Activated naive CD8-positive, alpha-beta T cell treated with anti-CD3 and anti-CD28 coated beads, Interleukin-2, amount 50 U/mL, for 24 hours (primary cell): ENCODE measurements at regions not wholly inside any gene's neighbourhood (a gene's known extent, or its start where the extent isn't known, plus 50 kb on each side); places are given as distances from the start of the nearest gene placed in this dataset.
"Not testable (repeated sequence)": the region's sequence is repeated elsewhere in the genome, so short reads cannot be mapped to it uniquely, and the experiment has no call there.

ENCODE experiments used
- ATAC-seq: fragments of 150-1000 bp; cut with Tn5 transposase; one replicate; pipeline ENCODE4 v1.10.0; 2021
- DNase-seq: peaks from one replicate; pipeline ENCODE4 v3.0.0; 2021
- H3K27ac Mint-ChIP-seq: one replicate; pipeline ENCODE4 v1.8.0; 2021; ENCODE audit warnings: mild to moderate bottlenecking, mixed read lengths
- H3K27me3 Mint-ChIP-seq: one replicate; pipeline ENCODE4 v1.8.0; 2021; ENCODE audit warnings: mixed read lengths
- H3K36me3 Mint-ChIP-seq: one replicate; pipeline ENCODE4 v1.8.0; 2021; ENCODE audit warnings: low read depth, mixed read lengths
- H3K4me1 Mint-ChIP-seq: one replicate; pipeline ENCODE4 v1.8.0; 2021; ENCODE audit warnings: mixed read lengths
- H3K4me3 Mint-ChIP-seq: one replicate; pipeline ENCODE4 v1.8.0; 2021; ENCODE audit warnings: mild to moderate bottlenecking, moderate library complexity, mixed read lengths
- H3K9me3 Mint-ChIP-seq: one replicate; pipeline ENCODE4 v1.8.0; 2021; ENCODE audit warnings: mixed read lengths

DNA sequence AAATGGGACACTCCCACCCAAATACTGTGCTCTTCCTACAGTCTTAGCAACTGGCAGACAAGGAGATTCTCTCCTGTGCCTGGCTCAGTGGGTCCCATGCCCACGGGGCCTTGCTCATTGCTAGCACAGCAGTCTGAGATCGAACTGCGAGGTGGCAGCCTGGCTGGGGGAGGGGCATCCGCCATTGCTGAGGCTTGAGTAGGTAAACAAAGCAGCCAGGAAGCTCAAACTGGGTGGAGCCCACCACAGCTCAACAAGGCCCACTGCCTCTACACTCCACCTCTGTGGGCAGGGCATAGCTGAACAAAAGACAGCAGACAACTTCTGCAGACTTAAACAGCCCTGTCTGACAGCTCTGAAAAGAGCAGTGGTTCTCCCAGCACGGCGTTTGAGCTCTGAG is 174.8 kb downstream of the COL12A1 start:
- H3K27ac Mint-ChIP-seq, ATAC-seq, H3K4me3 Mint-ChIP-seq, H3K36me3 Mint-ChIP-seq, H3K9me3 Mint-ChIP-seq, DNase-seq, H3K27me3 Mint-ChIP-seq, H3K4me1 Mint-ChIP-seq: not testable (repeated sequence)

DNA sequence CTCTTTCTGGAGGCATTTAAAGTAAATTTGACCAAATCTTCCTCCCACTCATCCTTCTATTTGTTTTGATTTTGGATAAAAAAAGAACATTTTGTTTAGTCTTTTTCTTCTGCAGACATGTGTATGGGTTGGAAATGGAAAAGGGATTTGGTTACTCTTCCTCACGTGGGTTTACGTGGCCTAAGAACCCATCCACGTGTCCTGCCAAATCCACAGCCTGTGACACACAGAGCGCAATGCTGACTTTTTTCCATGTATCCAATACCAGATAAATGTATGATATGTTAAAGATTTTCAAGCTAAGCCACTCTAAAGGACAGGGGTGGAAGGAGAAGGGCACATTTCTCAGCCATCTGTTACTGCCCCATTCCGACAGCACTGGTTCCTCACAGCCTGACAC is 176.5 kb downstream of the COL12A1 start:
- no peak for DNase-seq
- H3K9me3 Mint-ChIP-seq, result no peaks in the 10 kb centered on the region
- no peak overlapping the region for H3K27ac Mint-ChIP-seq
- no peak for ATAC-seq
- H3K4me1 Mint-ChIP-seq, result no peaks in the 10 kb centered on the region
- no peaks in the 10 kb centered on the region for H3K36me3 Mint-ChIP-seq
- H3K27me3 Mint-ChIP-seq, result no peaks in the 10 kb centered on the region
- H3K4me3 Mint-ChIP-seq, result no peak overlapping the region

- H3K4me1 Mint-ChIP-seq, result no peaks in the 10 kb centered on the region
- no peaks in the 10 kb centered on the region for H3K36me3 Mint-ChIP-seq
- H3K9me3 Mint-ChIP-seq, result no peaks in the 10 kb centered on the region
- H3K27me3 Mint-ChIP-seq, result no peaks in the 10 kb centered on the region
- ATAC-seq (no peak), DNase-seq (no peak)
- H3K4me3 Mint-ChIP-seq, result no peak overlapping the region
- no peak overlapping the region for H3K27ac Mint-ChIP-seq
These were observed 180.5 kb downstream of the COL12A1 start for GRCh38 chr6:75025371-75025770.

DNA sequence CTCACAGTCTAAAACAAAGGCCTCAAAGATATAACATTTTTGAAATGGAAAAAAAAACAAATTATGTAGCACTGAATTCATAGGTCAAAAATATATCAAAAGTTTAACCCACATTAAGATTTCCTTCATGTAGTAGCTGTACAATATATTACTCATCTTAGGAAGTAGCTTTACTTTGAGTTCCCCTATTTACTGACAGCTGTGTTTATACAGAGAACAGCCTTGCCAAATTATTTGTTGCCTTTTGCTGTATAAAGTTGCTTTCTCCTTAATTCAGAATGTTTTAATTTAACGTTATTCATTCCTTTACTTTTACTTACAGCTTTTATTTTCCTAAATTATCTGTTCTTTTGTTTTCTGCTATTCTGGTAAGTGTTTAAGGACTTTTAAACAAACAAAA is 181.0 kb downstream of the COL12A1 start:
- Mint-ChIP-seq H3K4me3 (no peak overlapping the region), H3K36me3 (no peaks in the 10 kb centered on the region), H3K9me3 (peaks cover under 1% of the 10 kb centered on the region), H3K4me1 (no peaks in the 10 kb centered on the region), H3K27ac (no peak overlapping the region), H3K27me3 (no peaks in the 10 kb centered on the region)
- DNase-seq (no peak), ATAC-seq (no peak)

GRCh38 chr6:75023634-75024033 is 182.2 kb downstream of the COL12A1 start:
- DNase-seq, result no peak
- H3K9me3 Mint-ChIP-seq, result peaks cover 12% of the 10 kb centered on the region
- ATAC-seq, result no peak
- H3K4me1 Mint-ChIP-seq, result no peaks in the 10 kb centered on the region
- H3K27me3 Mint-ChIP-seq, result no peaks in the 10 kb centered on the region
- no peak overlapping the region for H3K27ac Mint-ChIP-seq
- no peaks in the 10 kb centered on the region for H3K36me3 Mint-ChIP-seq
- H3K4me3 Mint-ChIP-seq, result no peak overlapping the region

GRCh38 chr6:75020971-75021370 is 184.9 kb downstream of the COL12A1 start:
- no peak overlapping the region for H3K4me3 Mint-ChIP-seq

DNA sequence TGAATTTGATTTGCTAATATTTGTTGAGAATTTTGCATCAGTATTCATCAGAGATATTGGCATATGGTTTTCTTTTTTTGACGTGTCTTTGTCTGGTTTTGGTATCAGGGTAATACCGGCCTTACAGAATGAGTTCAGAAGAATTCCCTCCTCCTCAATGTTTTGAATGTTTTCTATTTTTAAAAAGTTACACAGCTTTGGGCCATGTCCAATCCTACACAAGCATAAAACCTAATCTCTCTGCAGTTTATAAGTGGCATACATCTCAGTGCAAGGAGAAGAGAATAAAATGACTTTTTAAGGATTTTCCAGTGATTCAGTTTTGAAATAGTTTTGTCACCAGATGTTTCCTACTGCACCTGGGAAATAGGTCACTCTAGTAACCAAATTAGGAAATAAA is 185.5 kb downstream of the COL12A1 start:
- H3K4me1 Mint-ChIP-seq, result no peaks in the 10 kb centered on the region
- H3K27ac Mint-ChIP-seq, result no peak overlapping the region
- H3K9me3 Mint-ChIP-seq, result peaks cover 12% of the 10 kb centered on the region
- no peaks in the 10 kb centered on the region for H3K27me3 Mint-ChIP-seq
- DNase-seq, result no peak
- H3K4me3 Mint-ChIP-seq, result no peak overlapping the region
- H3K36me3 Mint-ChIP-seq, result no peaks in the 10 kb centered on the region
- no peak for ATAC-seq

More at GRCh38 chr6:75020971-75021370, 184.9 kb downstream of the COL12A1 start:
- ATAC-seq (no peak), DNase-seq (no peak)
- H3K27me3 Mint-ChIP-seq, result no peaks in the 10 kb centered on the region
- peaks cover 12% of the 10 kb centered on the region for H3K9me3 Mint-ChIP-seq
- H3K27ac Mint-ChIP-seq, result no peak overlapping the region
- H3K4me1 Mint-ChIP-seq, result no peaks in the 10 kb centered on the region
- H3K36me3 Mint-ChIP-seq, result no peaks in the 10 kb centered on the region

- DNase-seq (no peak), ATAC-seq (no peak)
- Mint-ChIP-seq H3K4me3 (no peak overlapping the region), H3K36me3 (no peaks in the 10 kb centered on the region), H3K9me3 (peaks cover 9% of the 10 kb centered on the region), H3K27ac (no peak overlapping the region), H3K4me1 (no peaks in the 10 kb centered on the region), H3K27me3 (no peaks in the 10 kb centered on the region)
These were observed 193.8 kb downstream of the COL12A1 start for GRCh38 chr6:75012018-75012417.

DNA sequence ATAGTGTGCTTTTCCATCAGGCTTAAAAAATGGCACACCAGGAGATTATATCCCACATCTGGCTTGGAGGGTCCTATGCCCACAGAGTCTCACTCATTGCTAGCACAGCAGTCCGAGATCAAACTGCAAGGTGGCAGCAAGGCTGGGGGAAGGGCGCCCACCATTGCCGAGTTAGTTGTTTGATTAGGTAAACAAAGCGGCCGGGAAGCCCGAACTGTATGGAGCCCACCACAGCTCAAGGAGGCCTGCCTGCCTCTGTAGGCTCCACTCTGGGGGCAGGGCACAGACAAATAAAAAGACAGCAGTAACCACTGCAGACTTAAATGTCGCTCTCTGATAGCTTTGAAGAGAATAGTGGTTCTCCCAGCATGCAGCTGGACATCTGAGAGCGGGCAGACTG is 201.9 kb downstream of the COL12A1 start:
- not testable (repeated sequence) for ATAC-seq, H3K36me3 Mint-ChIP-seq, H3K27me3 Mint-ChIP-seq, H3K27ac Mint-ChIP-seq, H3K4me3 Mint-ChIP-seq, DNase-seq, H3K4me1 Mint-ChIP-seq, H3K9me3 Mint-ChIP-seq

DNA sequence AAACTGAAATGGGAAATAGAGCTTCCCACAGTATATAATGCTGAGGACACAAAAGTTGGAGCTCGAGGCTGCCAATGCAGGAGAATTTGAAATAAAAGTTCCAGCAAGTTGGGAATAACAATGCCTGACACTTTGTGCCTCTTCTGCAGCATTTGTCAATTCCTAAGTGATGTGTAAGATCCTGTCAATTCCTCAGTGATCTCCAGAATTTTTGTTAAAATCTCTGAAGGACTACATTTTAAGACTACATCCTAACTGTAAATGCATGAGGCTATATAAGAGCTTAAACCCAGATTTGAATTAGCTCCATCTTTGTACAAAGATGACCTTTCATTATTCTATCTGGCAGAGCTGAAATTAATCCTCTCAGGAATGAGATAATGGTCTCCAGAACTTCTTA is 208.2 kb downstream of the COL12A1 start:
- Mint-ChIP-seq H3K9me3 (peaks cover 10% of the 10 kb centered on the region), H3K4me1 (no peaks in the 10 kb centered on the region), H3K36me3 (no peaks in the 10 kb centered on the region), H3K4me3 (no peak overlapping the region), H3K27me3 (no peaks in the 10 kb centered on the region), H3K27ac (no peak overlapping the region)
- no peak for ATAC-seq
- no peak for DNase-seq

DNA sequence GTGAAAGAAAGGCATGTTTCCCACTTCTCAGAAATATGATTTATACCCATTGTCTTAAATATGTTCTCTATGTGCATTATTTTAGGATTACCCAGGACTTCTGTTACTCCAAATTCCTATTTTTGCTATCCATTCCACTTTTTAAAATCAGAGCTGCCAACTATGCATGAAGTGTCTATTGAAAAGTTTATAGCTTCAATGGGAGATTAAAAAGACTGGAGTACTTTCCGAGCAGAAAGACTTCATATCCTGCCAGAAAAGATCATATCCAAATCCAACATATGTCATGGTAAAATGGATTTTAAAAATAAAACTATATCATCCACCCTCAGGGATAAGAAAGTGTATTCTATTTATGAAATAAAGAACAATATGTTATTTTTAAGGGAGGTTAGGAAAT is 212.7 kb downstream of the COL12A1 start:
- Mint-ChIP-seq H3K9me3 (peaks cover 10% of the 10 kb centered on the region), H3K27ac (no peak overlapping the region), H3K4me3 (no peak overlapping the region), H3K27me3 (no peaks in the 10 kb centered on the region), H3K36me3 (no peaks in the 10 kb centered on the region), H3K4me1 (no peaks in the 10 kb centered on the region)
- no peak for ATAC-seq
- no peak for DNase-seq

GRCh38 chr6:74991573-74992332 is 214.1 kb downstream of the COL12A1 start:
- ATAC-seq, result no peak
- no peak overlapping the region for H3K4me3 Mint-ChIP-seq
- no peak for DNase-seq

GRCh38 chr6:74979065-74979766 is 226.6 kb downstream of the COL12A1 start:
- H3K36me3 Mint-ChIP-seq, result no peaks in the 10 kb centered on the region
- no peaks in the 10 kb centered on the region for H3K27me3 Mint-ChIP-seq
- no peak overlapping the region for H3K27ac Mint-ChIP-seq
- H3K9me3 Mint-ChIP-seq, result peaks cover 15% of the 10 kb centered on the region
- no peak overlapping the region for H3K4me3 Mint-ChIP-seq
- no peaks in the 10 kb centered on the region for H3K4me1 Mint-ChIP-seq
- no peak for ATAC-seq
- DNase-seq, result no peak

More at GRCh38 chr6:74991573-74992332, 214.1 kb downstream of the COL12A1 start:
- Mint-ChIP-seq H3K36me3 (no peaks in the 10 kb centered on the region), H3K27ac (no peak overlapping the region), H3K27me3 (no peaks in the 10 kb centered on the region), H3K4me1 (no peaks in the 10 kb centered on the region), H3K9me3 (peaks cover 10% of the 10 kb centered on the region)

- Mint-ChIP-seq H3K27ac (no peak overlapping the region), H3K4me3 (no peak overlapping the region), H3K4me1 (no peaks in the 10 kb centered on the region), H3K36me3 (no peaks in the 10 kb centered on the region), H3K9me3 (peaks cover 18% of the 10 kb centered on the region), H3K27me3 (no peaks in the 10 kb centered on the region)
- no peak for DNase-seq
- ATAC-seq, result no peak
These were observed 229.2 kb downstream of the COL12A1 start for GRCh38 chr6:74976701-74977100.

DNA sequence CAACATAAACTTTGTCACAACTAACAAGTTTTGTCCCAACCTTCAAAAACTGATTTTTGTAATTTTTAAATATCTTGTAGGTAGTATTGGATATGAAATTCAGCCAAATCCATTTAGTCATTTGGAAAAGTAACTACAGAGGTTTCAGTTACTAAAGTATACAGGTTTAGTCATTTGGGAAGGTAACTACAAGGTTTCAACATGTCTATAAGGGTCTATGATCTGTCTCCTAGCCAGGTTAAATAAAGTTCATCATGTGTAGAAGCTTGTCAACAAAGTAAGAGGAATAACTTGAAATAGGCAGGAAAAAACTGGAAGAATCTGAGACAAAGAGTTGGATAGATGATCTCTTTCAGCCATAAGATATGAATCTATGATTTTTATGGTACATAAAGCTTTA is 229.8 kb downstream of the COL12A1 start:
- H3K9me3 Mint-ChIP-seq, result peaks cover 18% of the 10 kb centered on the region
- no peak overlapping the region for H3K4me3 Mint-ChIP-seq
- DNase-seq, result no peak
- H3K27me3 Mint-ChIP-seq, result no peaks in the 10 kb centered on the region
- no peaks in the 10 kb centered on the region for H3K4me1 Mint-ChIP-seq
- no peak for ATAC-seq
- no peaks in the 10 kb centered on the region for H3K36me3 Mint-ChIP-seq
- H3K27ac Mint-ChIP-seq, result no peak overlapping the region
